Mesenchymal stem cell (in vitro differentiated cells and primary cell): ENCODE measurements at regions not wholly inside any gene's neighbourhood (a gene's known extent, or its start where the extent isn't known, plus 50 kb on each side); places are given as distances from the start of the nearest gene placed in this dataset.

ENCODE experiments used
- DNase-seq: peaks from one replicate; pipeline ENCODE4 v3.0.0-alpha.2; 2013
- H2AFZ ChIP-seq: one replicate; pipeline ENCODE4 v1.6.1; 2013; ENCODE audit warnings: low read depth, mild to moderate bottlenecking, control low read depth, inconsistent platforms, low read length, moderate library complexity
- H2AK5ac ChIP-seq: 2 replicates; pipeline ENCODE4 v1.6.1; 2013; ENCODE audit warnings: low read length, moderate library complexity, mild to moderate bottlenecking, inconsistent platforms; ENCODE audit not compliant: severe bottlenecking
- H2BK120ac ChIP-seq: one replicate; pipeline ENCODE4 v1.6.1; 2013; ENCODE audit warnings: low read depth, mild to moderate bottlenecking, inconsistent platforms, low read length, moderate library complexity
- H2BK12ac ChIP-seq, 2 experiments: one replicate each; pipeline ENCODE4 v1.6.1; 2013; ENCODE audit warnings: inconsistent platforms in 2 of 2, low read length in 2 of 2, mild to moderate bottlenecking in 2 of 2, moderate library complexity in 2 of 2, control low read depth in 1 of 2
- H2BK15ac ChIP-seq: one replicate; pipeline ENCODE4 v1.6.1; 2013; ENCODE audit warnings: mild to moderate bottlenecking, low read depth, inconsistent platforms; ENCODE audit not compliant: poor library complexity, severe bottlenecking
- H2BK5ac ChIP-seq: 2 replicates; pipeline ENCODE4 v1.6.1; 2013; ENCODE audit warnings: low read depth, mild to moderate bottlenecking, low read length, control low read depth, inconsistent platforms; ENCODE audit not compliant: poor library complexity, severe bottlenecking
- H3K14ac ChIP-seq, 2 experiments: one replicate each; pipeline ENCODE4 v1.6.1; 2013; ENCODE audit warnings: inconsistent platforms in 2 of 2, low read length in 2 of 2, control low read depth in 1 of 2, mild to moderate bottlenecking in 1 of 2, moderate library complexity in 1 of 2
- H3K18ac ChIP-seq, 2 experiments: one replicate each; pipeline ENCODE4 v1.6.1; 2013; ENCODE audit warnings: inconsistent platforms in 2 of 2, low read length in 2 of 2, control low read depth in 1 of 2, low read depth in 1 of 2, mild to moderate bottlenecking in 1 of 2
- H3K23ac ChIP-seq, 2 experiments: one replicate each; pipeline ENCODE4 v1.6.1; 2013; ENCODE audit warnings: inconsistent platforms in 2 of 2, low read length in 2 of 2, mild to moderate bottlenecking in 2 of 2, moderate library complexity in 2 of 2, control low read depth in 1 of 2
- H3K27ac ChIP-seq: 2 replicates; pipeline ENCODE4 v1.5.1; 2013; ENCODE audit warnings: mild to moderate bottlenecking, moderate library complexity, low read length, control low read depth, inconsistent platforms; ENCODE audit not compliant: poor library complexity, severe bottlenecking
- H3K27me3 ChIP-seq, 2 experiments: 2 replicates each; pipeline versions ENCODE4 v1.6.1 to v1.7.0; 2013; ENCODE audit warnings: low read length in 2 of 2, mild to moderate bottlenecking in 2 of 2, moderate library complexity in 2 of 2, control low read depth in 1 of 2, inconsistent platforms in 1 of 2; ENCODE audit not compliant: control insufficient read depth in 1 of 2, insufficient read depth in 1 of 2
- H3K36me3 ChIP-seq, 2 experiments: 2 replicates each; pipeline versions ENCODE4 v1.6.1 to v1.7.0; 2013; ENCODE audit warnings: low read length in 2 of 2, control low read depth in 1 of 2, inconsistent platforms in 1 of 2, low read depth in 1 of 2, mild to moderate bottlenecking in 1 of 2; ENCODE audit not compliant: insufficient read depth in 2 of 2, control insufficient read depth in 1 of 2
- H3K4ac ChIP-seq, 2 experiments: one replicate each; pipeline ENCODE4 v1.6.1; 2013; ENCODE audit warnings: inconsistent platforms in 2 of 2, low read length in 2 of 2, mild to moderate bottlenecking in 2 of 2, moderate library complexity in 2 of 2, control low read depth in 1 of 2, low read depth in 1 of 2
- H3K4me1 ChIP-seq: 2 replicates; pipeline ENCODE4 v1.6.1; 2013; ENCODE audit warnings: low read depth, low read length, control low read depth; ENCODE audit not compliant: control insufficient read depth, insufficient read depth
- H3K4me2 ChIP-seq: 2 replicates; pipeline ENCODE4 v1.6.1; 2013; ENCODE audit warnings: low read length, mild to moderate bottlenecking, inconsistent platforms; ENCODE audit not compliant: poor library complexity, severe bottlenecking
- H3K4me3 ChIP-seq, 2 experiments: 2 replicates each; pipeline versions ENCODE4 v1.5.1 to v1.7.0; 2013; ENCODE audit warnings: low read length in 2 of 2, mild to moderate bottlenecking in 2 of 2, control low read depth in 1 of 2, low read depth in 1 of 2; ENCODE audit not compliant: insufficient read depth in 1 of 2
- H3K79me1 ChIP-seq: replicated peaks from 2 replicates; pipeline ENCODE4 v1.6.1; 2013; ENCODE audit warnings: mild to moderate bottlenecking, control low read depth, low read length, inconsistent platforms; ENCODE audit not compliant: poor library complexity, severe bottlenecking
- H3K9ac ChIP-seq: 2 replicates; pipeline ENCODE4 v1.7.0; 2013; ENCODE audit warnings: mild to moderate bottlenecking, low read length, moderate library complexity
- H3K9me3 ChIP-seq: 2 replicates; pipeline ENCODE4 v1.7.0; 2013; ENCODE audit warnings: mild to moderate bottlenecking, low read length; ENCODE audit not compliant: control insufficient read depth
- H4K8ac ChIP-seq: one replicate; pipeline ENCODE4 v1.6.1; 2013; ENCODE audit warnings: inconsistent platforms, mild to moderate bottlenecking, low read length, moderate library complexity
- H4K91ac ChIP-seq: one replicate; pipeline ENCODE4 v1.6.1; 2013; ENCODE audit warnings: mild to moderate bottlenecking, low read length, inconsistent platforms
- WGBS: methylation state at CpG from one replicate; pipeline ENCODE4 v1.1.7; 2013; ENCODE audit warnings: mixed read lengths; 5-methylcytosine and 5-hydroxymethylcytosine counted together

DNA sequence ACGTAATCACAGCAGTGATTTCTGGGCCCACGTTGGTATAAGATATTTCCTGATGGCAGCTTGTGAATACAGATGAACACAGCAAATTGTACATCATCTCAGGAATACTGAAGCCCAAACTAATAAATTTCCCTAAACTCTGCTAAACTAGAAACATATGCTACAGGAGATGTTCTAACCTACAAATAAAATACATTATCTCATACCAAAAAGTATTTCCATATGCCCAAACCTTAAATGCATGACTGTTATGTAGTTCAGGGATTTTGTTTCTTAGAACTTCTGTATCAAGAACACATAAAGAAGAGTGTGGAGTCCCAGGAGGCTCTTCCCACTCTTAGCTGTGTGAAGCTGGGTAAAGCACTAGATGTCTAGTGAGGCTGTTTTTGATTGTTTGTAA is 138.4 kb downstream of the RFC3 start:
- H3K4me2 ChIP-seq: no peak overlapping the region
- 93% methylated on average over 2 of the region's 2 CpGs for WGBS
- DNase-seq: no peak

GRCh38 chr13:33957497-33957905 is 139.6 kb downstream of the RFC3 start:
- no peak overlapping the region for H3K18ac ChIP-seq
- H3K4me2 ChIP-seq: no peak overlapping the region
- no peak overlapping the region for H2BK5ac ChIP-seq
- H4K91ac ChIP-seq: no peak overlapping the region
- H4K8ac ChIP-seq: no peak overlapping the region
- no peak overlapping the region for H3K14ac ChIP-seq
- no peak overlapping the region for H3K4me3 ChIP-seq
- H2AFZ ChIP-seq: no peak overlapping the region
- H2BK120ac ChIP-seq: no peak overlapping the region
- H3K27ac ChIP-seq: no peak overlapping the region
- H3K9me3 ChIP-seq: no peaks in the 10 kb centered on the region
- H2BK15ac ChIP-seq: no peak overlapping the region
- H2AK5ac ChIP-seq: no peak overlapping the region
- H3K23ac ChIP-seq: no peak overlapping the region
- no peak overlapping the region for H3K9ac ChIP-seq
- H2BK12ac ChIP-seq: no peak overlapping the region
- WGBS: 93% methylated on average over 5 of the region's 5 CpGs
- no peaks in the 10 kb centered on the region for H3K79me1 ChIP-seq
- H3K36me3 ChIP-seq: no peaks in the 10 kb centered on the region
- H3K27me3 ChIP-seq: no peaks in the 10 kb centered on the region
- H3K4me1 ChIP-seq: no peaks in the 10 kb centered on the region
- H3K4ac ChIP-seq: no peak overlapping the region
- DNase-seq: no peak

More for the DNA sequence above, 138.4 kb downstream of the RFC3 start:
- Histone ChIP-seq H4K8ac (no peak overlapping the region), H3K9me3 (no peaks in the 10 kb centered on the region), H3K79me1 (no peaks in the 10 kb centered on the region), H3K14ac (no peak overlapping the region), H3K4me3 (no peak overlapping the region), H2BK12ac (no peak overlapping the region), H4K91ac (no peak overlapping the region), H3K27ac (no peak overlapping the region), H2BK5ac (no peak overlapping the region), H2AFZ (no peak overlapping the region), H2BK15ac (no peak overlapping the region), H3K27me3 (no peaks in the 10 kb centered on the region), H3K36me3 (no peaks in the 10 kb centered on the region), H2AK5ac (no peak overlapping the region), H3K9ac (no peak overlapping the region), H3K4ac (no peak overlapping the region), H3K4me1 (no peaks in the 10 kb centered on the region), H2BK120ac (no peak overlapping the region), H3K18ac (no peak overlapping the region), H3K23ac (no peak overlapping the region)

DNA sequence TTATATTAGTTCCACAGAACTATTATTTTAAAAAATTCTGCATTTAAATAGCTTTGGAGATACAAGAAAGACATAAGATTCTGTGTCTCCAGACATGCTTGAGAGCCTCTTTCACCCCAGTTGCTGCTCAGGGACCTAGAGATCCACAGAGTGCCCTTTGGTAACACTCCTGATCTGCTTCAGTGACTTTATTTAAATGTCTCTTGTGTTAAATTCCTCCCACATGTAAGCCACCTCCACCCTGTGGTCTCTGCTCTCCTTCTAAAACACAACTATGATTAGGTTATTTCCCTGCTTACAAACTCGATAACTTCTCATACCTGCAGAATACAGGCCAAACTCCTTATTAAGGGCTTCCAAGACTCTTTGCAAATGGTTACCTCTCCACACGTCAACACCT is 141.0 kb downstream of the RFC3 start:
- DNase-seq: no peak
- H3K23ac ChIP-seq: no peak overlapping the region
- no peak overlapping the region for H3K4me3 ChIP-seq
- no peak overlapping the region for H2AK5ac ChIP-seq
- H3K27me3 ChIP-seq: no peaks in the 10 kb centered on the region
- H3K4me1 ChIP-seq: no peaks in the 10 kb centered on the region
- H2BK12ac ChIP-seq: no peak overlapping the region
- H3K27ac ChIP-seq: no peak overlapping the region
- H3K9me3 ChIP-seq: no peaks in the 10 kb centered on the region
- no peak overlapping the region for H2BK15ac ChIP-seq
- H3K9ac ChIP-seq: no peak overlapping the region
- H3K4ac ChIP-seq: no peak overlapping the region
- H3K18ac ChIP-seq: no peak overlapping the region
- WGBS: 94% methylated on average over 2 of the region's 2 CpGs
- no peak overlapping the region for H3K14ac ChIP-seq
- no peaks in the 10 kb centered on the region for H3K36me3 ChIP-seq
- H4K91ac ChIP-seq: no peak overlapping the region
- no peak overlapping the region for H4K8ac ChIP-seq
- H2BK5ac ChIP-seq: no peak overlapping the region
- no peaks in the 10 kb centered on the region for H3K79me1 ChIP-seq
- H2AFZ ChIP-seq: no peak overlapping the region
- H3K4me2 ChIP-seq: peak overlapping the region; percentile 25
- H2BK120ac ChIP-seq: no peak overlapping the region

DNA sequence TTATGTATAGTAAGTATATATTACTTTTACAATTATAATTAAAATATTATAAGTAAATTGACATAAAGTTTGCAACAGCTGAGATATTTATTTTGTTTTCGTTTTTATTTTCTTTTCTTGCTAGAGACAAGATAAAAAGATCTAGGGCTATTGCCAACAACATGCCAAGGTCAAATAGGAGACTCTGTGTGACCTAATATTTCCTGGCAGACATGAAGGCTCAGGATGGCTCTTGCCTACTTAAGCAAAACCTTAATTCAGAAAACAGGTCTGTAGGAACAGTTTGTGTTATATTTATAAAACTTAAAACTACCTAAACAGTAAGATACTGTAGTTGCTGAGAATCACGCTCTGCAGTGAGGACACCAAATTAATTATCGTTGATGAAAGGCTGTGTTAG is 145.2 kb downstream of the RFC3 start:
- Histone ChIP-seq H3K4ac (no peak overlapping the region), H3K23ac (no peak overlapping the region), H3K9ac (no peak overlapping the region), H2BK5ac (no peak overlapping the region), H3K36me3 (no peaks in the 10 kb centered on the region), H2AFZ (no peak overlapping the region), H2BK15ac (no peak overlapping the region), H3K27ac (no peak overlapping the region), H3K4me1 (no peaks in the 10 kb centered on the region), H2AK5ac (no peak overlapping the region), H3K27me3 (no peaks in the 10 kb centered on the region), H3K14ac (no peak overlapping the region), H4K8ac (no peak overlapping the region), H3K79me1 (no peaks in the 10 kb centered on the region), H2BK12ac (no peak overlapping the region), H3K9me3 (no peaks in the 10 kb centered on the region), H3K4me3 (no peak overlapping the region), H4K91ac (no peak overlapping the region), H3K4me2 (no peak overlapping the region), H3K18ac (no peak overlapping the region), H2BK120ac (no peak overlapping the region)
- WGBS: 100% methylated on average over 2 of the region's 3 CpGs
- DNase-seq: no peak
